ENCODE measurements at regions not wholly inside any gene's neighbourhood (a gene's known extent, or its start where the extent isn't known, plus 50 kb on each side); places are given as distances from the start of the nearest gene placed in this dataset.

GRCh38 chr1:170385750-170386149 is 146.2 kb upstream of the GORAB start:
- H3K9me3 ChIP-seq (ENCODE audit: insufficient read depth in 2 of 2, low read depth in 1 of 2, low read length in 1 of 2): no peaks in the 10 kb centered on the region
- H2BK20ac ChIP-seq (ENCODE audit: low read length): no peak overlapping the region
- H4K20me1 ChIP-seq (replicated peaks in 1 of 2; ENCODE audit: control insufficient read depth in 1 of 2, insufficient read depth in 2 of 2, low read length in 2 of 2): no peaks in the 10 kb centered on the region
- no peak overlapping the region for H3K4me2 ChIP-seq (ENCODE audit: insufficient read depth in 1 of 2, low read depth in 2 of 2, low read length in 2 of 2)
- H3K4me3 ChIP-seq (ENCODE audit: extremely low read depth in 1 of 4, insufficient read depth in 2 of 4, low read depth in 3 of 4, low read length in 4 of 4): no peak overlapping the region
- H4K5ac ChIP-seq (ENCODE audit: insufficient read length, low read depth, low read length): no peak overlapping the region
- H3K27ac ChIP-seq (ENCODE audit: low read depth, low read length): no peak overlapping the region
- CTCF ChIA-PET (ENCODE audit: partially characterized antibody): no interaction called here
- no peak overlapping the region for H2BK5ac ChIP-seq (ENCODE audit: low read depth, low read length)
- no peaks in the 10 kb centered on the region for H3K23me2 ChIP-seq (ENCODE audit: low read depth, low read length)
- WGBS, 2 experiments (ENCODE audit: extremely low coverage in 1 of 2, insufficient coverage in 1 of 2, insufficient read length in 1 of 2, insufficient replicate concordance in 2 of 2, low coverage in 1 of 2, low lambda C conversion rate in 2 of 2, missing lambda C conversion rate in 1 of 2): 100% methylated on average over 2 of the region's 2 CpGs; no CpG with 5 or more reads in 1 of the 2 experiments
- H3K27me3 ChIP-seq (replicated peaks in 1 of 4; ENCODE audit: control insufficient read depth in 3 of 4, extremely low read depth in 1 of 4, insufficient read depth in 3 of 4, low read length in 3 of 4): no peaks in the 10 kb centered on the region
- no peak overlapping the region for H3K23ac ChIP-seq (ENCODE audit: insufficient read length)
- no peaks in the 10 kb centered on the region for H3K4me1 ChIP-seq (replicated peaks in 1 of 4; ENCODE audit: control insufficient read depth in 3 of 4, insufficient read depth in 4 of 4, low read length in 3 of 4)
- no peak overlapping the region for H2BK15ac ChIP-seq (ENCODE audit: low read length)
- H2BK120ac ChIP-seq (replicated peaks; ENCODE audit: low read depth, low read length): no peak overlapping the region
- no peak for DNase-seq (ENCODE audit: low read depth in 1 of 2, low spot score in 2 of 2)
- H3K36me3 ChIP-seq (ENCODE audit: control insufficient read depth in 2 of 4, insufficient read depth in 4 of 4, low read length in 3 of 4): no peaks in the 10 kb centered on the region
- no peak overlapping the region for H3K4ac ChIP-seq (replicated peaks; ENCODE audit: insufficient read length, low read depth, low read length)
- no peak overlapping the region for H2AFZ ChIP-seq (ENCODE audit: low read length)
- H3K56ac ChIP-seq (replicated peaks; ENCODE audit: insufficient read length, low read depth, low read length): no peak overlapping the region
- H3K14ac ChIP-seq (ENCODE audit: insufficient read length): no peak overlapping the region
- FAIRE-seq: no peak
- TF ChIP-seq MAFK (IDR thresholded peaks at IDR 0.05; ENCODE audit: low read depth, low read length) (no peak), EZH2 (IDR thresholded peaks at IDR 0.05; ENCODE audit: low read depth, low read length, severe bottlenecking) (no peak), CTCF (IDR thresholded peaks at IDR 0.05; ENCODE audit: control extremely low read depth in 1 of 3, insufficient read depth in 1 of 3, low read depth in 1 of 3, low read length in 3 of 3) (no peak), ATF3 (IDR thresholded peaks at IDR 0.05; ENCODE audit: insufficient read depth, low read depth, low read length) (no peak)
- H2BK12ac ChIP-seq (ENCODE audit: low read depth, low read length): no peak overlapping the region
- no peaks in the 10 kb centered on the region for H3K79me2 ChIP-seq (ENCODE audit: control insufficient read depth in 1 of 2, insufficient read depth in 2 of 2, low read length in 2 of 2)
- POLR2A ChIA-PET (ENCODE audit: partially characterized antibody): no interaction called here
- no peak overlapping the region for H3K9ac ChIP-seq (replicated peaks in 1 of 4; ENCODE audit: extremely low read depth in 1 of 4, low read depth in 3 of 4, low read length in 3 of 4)
- no peaks in the 10 kb centered on the region for H3K79me1 ChIP-seq (ENCODE audit: low read depth, low read length)
- H4K8ac ChIP-seq (ENCODE audit: extremely low read depth, insufficient read depth, low read length): no peak overlapping the region
- no peak overlapping the region for H2AK5ac ChIP-seq (ENCODE audit: low read depth, low read length)
- no peak overlapping the region for H3K18ac ChIP-seq (ENCODE audit: extremely low read depth, low read length)
- H4K91ac ChIP-seq (replicated peaks; ENCODE audit: insufficient read length, low read length): no peak overlapping the region

Data from H1 (cell line).